ENCODE measurements at regions not wholly inside any gene's neighbourhood (a gene's known extent, or its start where the extent isn't known, plus 50 kb on each side); places are given as distances from the start of the nearest gene placed in this dataset.

GRCh38 chr4:85092536-85092935, 126.0 kb upstream of the WDFY3 start:
- TF ChIP-seq CTCF (IDR thresholded peaks at IDR 0.05) (no peak), POLR2AphosphoS5 (IDR thresholded peaks at IDR 0.05) (no peak), POLR2A (IDR thresholded peaks at IDR 0.05) (no peak)
